Mesothelial cell of epicardium (in vitro differentiated cells): ENCODE measurements at regions not wholly inside any gene's neighbourhood (a gene's known extent, or its start where the extent isn't known, plus 50 kb on each side); places are given as distances from the start of the nearest gene placed in this dataset.
A peak's percentile ranks its signal among the peaks of the same experiment; 100 is the strongest.

Experiments used
- DNase-seq, 2 experiments: peaks; one replicate each; pipeline ENCODE4 v3.0.0; 2021; ENCODE audit warnings: low spot score in 2 of 2; ENCODE audit not compliant: unreplicated experiment in 2 of 2
- H3K27ac Mint-ChIP-seq: 2 replicates; pipeline ENCODE4 v1.8.0; 2021; ENCODE audit warnings: mixed read lengths
- H3K27me3 Mint-ChIP-seq: 2 replicates; pipeline ENCODE4 v1.8.0; 2021; ENCODE audit warnings: low read depth, mixed read lengths
- H3K36me3 Mint-ChIP-seq: 2 replicates; pipeline ENCODE4 v1.8.0; 2021; ENCODE audit warnings: mixed read lengths
- H3K4me1 Mint-ChIP-seq: 2 replicates; pipeline ENCODE4 v1.8.0; 2021; ENCODE audit warnings: mixed read lengths
- H3K4me3 Mint-ChIP-seq: 2 replicates; pipeline ENCODE4 v1.8.0; 2021; ENCODE audit warnings: mild to moderate bottlenecking, moderate library complexity, mixed read lengths
- H3K9me3 Mint-ChIP-seq: 2 replicates; pipeline ENCODE4 v1.8.0; 2021; ENCODE audit warnings: mixed read lengths
- TF ChIP-seq, protein P1 (sequence below): fragments of 200-600 bp; sonication (generic); IDR thresholded peaks from one replicate; pipeline ENCODE4 v1.5.0; 2021; ENCODE audit warnings: antibody characterized with exemption; ENCODE audit not compliant: unreplicated experiment

DNA sequence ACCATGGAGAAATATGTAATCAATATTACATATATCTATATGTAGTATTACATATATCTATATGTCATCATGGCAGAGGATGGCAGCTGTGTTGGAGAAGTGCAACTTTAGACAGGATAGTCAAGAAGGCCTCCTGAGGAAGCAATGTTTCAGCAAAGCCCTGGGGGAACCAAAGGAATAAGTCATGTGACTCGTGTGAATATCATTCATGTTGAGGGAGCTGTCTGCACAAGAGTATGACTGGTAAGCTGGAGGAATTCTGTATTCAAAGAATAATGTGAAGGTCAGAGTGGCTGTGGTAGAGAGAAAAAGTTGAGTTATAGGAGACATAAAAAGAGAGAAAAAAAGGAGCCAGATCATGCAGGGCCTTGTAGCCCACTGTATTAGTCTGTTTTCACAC, 92.9 kb upstream of the EDNRA start:
- no peaks in the 10 kb centered on the region for H3K4me1 Mint-ChIP-seq
- peaks cover 15% of the 10 kb centered on the region for H3K36me3 Mint-ChIP-seq
- TF ChIP-seq, protein P1, sequence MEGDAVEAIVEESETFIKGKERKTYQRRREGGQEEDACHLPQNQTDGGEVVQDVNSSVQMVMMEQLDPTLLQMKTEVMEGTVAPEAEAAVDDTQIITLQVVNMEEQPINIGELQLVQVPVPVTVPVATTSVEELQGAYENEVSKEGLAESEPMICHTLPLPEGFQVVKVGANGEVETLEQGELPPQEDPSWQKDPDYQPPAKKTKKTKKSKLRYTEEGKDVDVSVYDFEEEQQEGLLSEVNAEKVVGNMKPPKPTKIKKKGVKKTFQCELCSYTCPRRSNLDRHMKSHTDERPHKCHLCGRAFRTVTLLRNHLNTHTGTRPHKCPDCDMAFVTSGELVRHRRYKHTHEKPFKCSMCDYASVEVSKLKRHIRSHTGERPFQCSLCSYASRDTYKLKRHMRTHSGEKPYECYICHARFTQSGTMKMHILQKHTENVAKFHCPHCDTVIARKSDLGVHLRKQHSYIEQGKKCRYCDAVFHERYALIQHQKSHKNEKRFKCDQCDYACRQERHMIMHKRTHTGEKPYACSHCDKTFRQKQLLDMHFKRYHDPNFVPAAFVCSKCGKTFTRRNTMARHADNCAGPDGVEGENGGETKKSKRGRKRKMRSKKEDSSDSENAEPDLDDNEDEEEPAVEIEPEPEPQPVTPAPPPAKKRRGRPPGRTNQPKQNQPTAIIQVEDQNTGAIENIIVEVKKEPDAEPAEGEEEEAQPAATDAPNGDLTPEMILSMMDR: no peak
- DNase-seq: no peak
- H3K9me3 Mint-ChIP-seq: peaks cover 48% of the 10 kb centered on the region
- no peak overlapping the region for H3K27ac Mint-ChIP-seq
- H3K4me3 Mint-ChIP-seq: no peak overlapping the region
- no peaks in the 10 kb centered on the region for H3K27me3 Mint-ChIP-seq

DNA sequence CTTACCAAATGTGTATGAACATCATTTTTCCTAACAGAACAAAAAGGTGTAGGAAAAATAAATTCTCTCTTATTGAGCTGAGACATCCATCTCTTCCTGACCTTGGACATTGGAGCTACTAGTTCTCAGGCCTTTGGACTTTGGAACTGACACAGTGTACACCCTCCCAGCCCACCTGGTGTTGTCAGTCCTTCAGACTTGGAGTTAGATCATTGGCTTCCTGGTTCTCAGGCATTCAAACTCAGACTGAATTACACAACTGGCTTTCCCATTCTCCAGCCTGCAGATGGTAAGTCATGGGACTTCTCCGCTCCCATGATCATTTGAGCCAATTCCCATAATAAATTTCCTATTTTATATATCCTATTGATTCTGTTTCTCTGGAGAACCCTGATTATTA, 84.8 kb upstream of the EDNRA start:
- TF ChIP-seq, protein P1: no peak
- H3K9me3 Mint-ChIP-seq: peaks cover 46% of the 10 kb centered on the region
- no peaks in the 10 kb centered on the region for H3K27me3 Mint-ChIP-seq
- H3K27ac Mint-ChIP-seq: no peak overlapping the region
- peaks cover 6% of the 10 kb centered on the region for H3K4me1 Mint-ChIP-seq
- DNase-seq: no peak
- no peak overlapping the region for H3K4me3 Mint-ChIP-seq
- peaks cover 23% of the 10 kb centered on the region for H3K36me3 Mint-ChIP-seq

DNA sequence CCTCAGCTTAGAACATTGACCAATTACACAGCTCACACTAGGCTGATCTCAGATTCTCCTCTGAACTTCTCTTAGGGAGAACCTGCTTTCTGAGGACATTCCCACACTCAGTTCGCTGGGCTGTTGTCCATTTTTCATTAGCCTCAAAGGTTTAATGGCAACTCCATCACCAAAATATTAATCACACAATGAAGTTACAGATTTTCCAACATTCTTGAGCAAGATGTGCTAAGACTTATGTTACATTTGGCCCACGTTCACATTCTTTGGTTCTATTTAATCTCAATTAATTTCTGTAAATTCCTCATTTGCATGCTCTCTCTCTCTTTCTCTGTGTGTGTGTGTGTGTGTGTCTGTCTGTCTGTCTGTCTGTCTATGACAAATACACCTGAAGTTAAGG, 82.3 kb upstream of the EDNRA start:
- Mint-ChIP-seq H3K27me3 (no peaks in the 10 kb centered on the region), H3K9me3 (peaks cover 24% of the 10 kb centered on the region), H3K27ac (peak overlapping the region; percentile 14), H3K36me3 (peaks cover 17% of the 10 kb centered on the region), H3K4me1 (peaks cover 6% of the 10 kb centered on the region), H3K4me3 (no peak overlapping the region)
- no peak for DNase-seq
- TF ChIP-seq, protein P1: no peak

DNA sequence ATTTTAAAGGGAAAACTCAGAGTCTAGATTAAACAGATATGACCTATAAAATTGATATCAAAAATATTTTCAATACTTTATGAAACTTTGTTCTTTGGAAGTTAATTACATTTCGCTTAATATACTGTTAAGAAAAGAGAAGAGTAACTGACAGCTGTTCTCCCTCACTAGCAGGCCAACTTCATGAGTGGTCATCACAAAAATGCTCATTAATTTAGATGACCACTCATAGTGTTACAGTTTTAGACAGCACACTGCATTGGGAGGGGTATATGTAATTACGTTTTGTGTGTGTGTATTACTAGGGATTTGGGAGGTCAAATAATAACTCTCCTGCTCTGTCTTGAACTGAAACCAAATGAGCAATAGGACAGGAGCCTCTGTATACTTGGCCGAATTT, 80.2 kb upstream of the EDNRA start:
- TF ChIP-seq, protein P1: no peak
- Mint-ChIP-seq H3K27ac (no peak overlapping the region), H3K27me3 (no peaks in the 10 kb centered on the region), H3K36me3 (peaks cover 18% of the 10 kb centered on the region), H3K4me3 (no peak overlapping the region), H3K9me3 (peaks cover 28% of the 10 kb centered on the region), H3K4me1 (peaks cover 6% of the 10 kb centered on the region)
- no peak for DNase-seq

DNA sequence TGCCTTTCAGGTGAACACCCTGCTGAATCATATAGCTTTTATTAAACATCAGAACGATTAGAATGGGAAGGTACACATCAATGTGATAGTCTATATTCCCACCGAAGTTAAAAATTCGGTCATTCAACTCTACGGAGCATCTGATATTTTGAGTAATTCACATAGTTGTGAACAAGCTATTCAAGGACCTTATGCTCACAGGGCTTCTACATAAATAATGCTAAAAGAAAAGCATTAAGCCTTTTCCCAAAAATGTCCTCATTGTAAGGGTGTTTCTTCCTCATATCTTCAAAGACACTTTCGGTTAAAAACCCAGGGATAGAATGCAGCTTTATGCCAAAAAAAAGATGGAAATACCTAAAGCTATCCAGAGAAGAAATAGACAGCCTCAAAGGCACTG, 79.7 kb upstream of the EDNRA start:
- no peak for DNase-seq
- Mint-ChIP-seq H3K27ac (no peak overlapping the region), H3K9me3 (peaks cover 28% of the 10 kb centered on the region), H3K36me3 (peaks cover 15% of the 10 kb centered on the region), H3K4me3 (no peak overlapping the region), H3K27me3 (no peaks in the 10 kb centered on the region), H3K4me1 (peaks cover 6% of the 10 kb centered on the region)
- TF ChIP-seq, protein P1: no peak
